ENCODE measurements at regions not wholly inside any gene's neighbourhood (a gene's known extent, or its start where the extent isn't known, plus 50 kb on each side); places are given as distances from the start of the nearest gene placed in this dataset.

- ChIA-PET CTCF (no interaction called here), POLR2A (no interaction called here)
- no peaks in the 10 kb centered on the region for H3K9me3 ChIP-seq (ENCODE audit: control insufficient read depth, insufficient read depth, low read length)
- H3K4me3 ChIP-seq (ENCODE audit: low read depth, low read length) = no peak overlapping the region
- no peak for TF ChIP-seq CTCF (IDR thresholded peaks at IDR 0.05; ENCODE audit: low read depth, low read length)
- no peak overlapping the region for H3K27ac ChIP-seq (ENCODE audit: low read depth, low read length)
- H3K27me3 ChIP-seq (ENCODE audit: control insufficient read depth, insufficient read depth, low read length) = no peaks in the 10 kb centered on the region
- DNase-seq (ENCODE audit: low read depth, low spot score) = no peak
Measured at GRCh38 chr5:96288845-96289185, 144.2 kb downstream of the PCSK1 start.

DNA sequence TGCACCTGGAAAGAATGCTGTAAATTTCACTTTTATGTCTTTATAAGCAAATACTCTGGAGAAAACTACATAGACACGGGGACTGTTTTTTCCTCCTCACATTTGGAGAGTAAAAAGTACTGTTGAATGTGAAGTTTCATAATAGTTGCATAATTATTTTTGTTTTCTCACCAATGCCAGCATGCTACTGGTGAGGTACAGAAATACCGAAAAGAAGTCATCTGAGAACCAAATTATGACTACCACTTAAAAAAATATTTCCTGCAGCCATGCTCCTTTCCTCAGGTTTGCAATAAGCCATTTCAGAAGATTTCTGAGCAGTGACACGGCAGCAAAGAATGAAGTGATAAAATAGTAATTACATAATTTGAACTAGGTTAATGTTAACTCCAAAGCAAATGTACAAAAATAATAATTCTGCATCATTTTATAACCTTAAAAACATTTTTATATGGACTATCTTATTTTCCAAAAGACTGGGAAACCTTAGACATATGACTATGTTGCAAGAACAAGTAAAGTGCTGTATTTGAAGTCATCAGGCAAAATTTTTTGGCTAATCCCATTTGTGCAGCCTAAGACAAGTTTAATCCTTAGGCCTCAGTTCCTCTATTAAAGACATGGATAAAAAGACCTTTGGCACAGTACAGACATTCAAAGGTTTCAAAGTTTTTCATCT, 144.7 kb downstream of the PCSK1 start:
- no peaks in the 10 kb centered on the region for H3K9me3 ChIP-seq (ENCODE audit: control insufficient read depth, insufficient read depth, low read length)
- CTCF ChIA-PET = no interaction called here
- POLR2A ChIA-PET = no interaction called here
- DNase-seq (ENCODE audit: low read depth, low spot score) = no peak
- no peaks in the 10 kb centered on the region for H3K27me3 ChIP-seq (ENCODE audit: control insufficient read depth, insufficient read depth, low read length)
- H3K4me3 ChIP-seq (ENCODE audit: low read depth, low read length) = no peak overlapping the region
- TF ChIP-seq CTCF (IDR thresholded peaks at IDR 0.05; ENCODE audit: low read depth, low read length) = no peak
- H3K27ac ChIP-seq (ENCODE audit: low read depth, low read length) = no peak overlapping the region

DNA sequence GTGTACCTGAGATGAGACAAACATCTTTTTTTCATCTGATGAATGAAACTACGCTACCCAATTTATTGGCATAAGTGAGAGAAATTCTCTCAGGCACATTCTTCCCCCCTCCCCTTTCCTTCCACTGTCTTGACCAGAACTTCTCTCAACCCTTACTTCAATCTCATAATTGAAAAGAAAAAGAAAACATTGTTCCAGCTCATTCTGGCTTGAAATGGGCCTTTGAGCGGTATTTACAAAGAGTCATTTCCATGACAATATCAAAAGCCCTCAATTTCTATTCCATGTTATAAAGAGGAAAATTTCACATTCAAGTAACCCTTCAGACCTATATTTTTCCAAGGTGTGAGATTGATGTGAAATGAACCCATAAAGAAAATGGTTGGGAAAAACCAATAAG, 145.9 kb downstream of the PCSK1 start:
- POLR2A ChIA-PET = no interaction called here
- Histone ChIP-seq H3K27me3 (ENCODE audit: control insufficient read depth, insufficient read depth, low read length) (no peaks in the 10 kb centered on the region), H3K9me3 (ENCODE audit: control insufficient read depth, insufficient read depth, low read length) (no peaks in the 10 kb centered on the region), H3K27ac (ENCODE audit: low read depth, low read length) (no peak overlapping the region), H3K4me3 (ENCODE audit: low read depth, low read length) (no peak overlapping the region)
- TF ChIP-seq CTCF (IDR thresholded peaks at IDR 0.05; ENCODE audit: low read depth, low read length) = no peak
- CTCF ChIA-PET = no interaction called here
- no peak for DNase-seq (ENCODE audit: low read depth, low spot score)

DNA sequence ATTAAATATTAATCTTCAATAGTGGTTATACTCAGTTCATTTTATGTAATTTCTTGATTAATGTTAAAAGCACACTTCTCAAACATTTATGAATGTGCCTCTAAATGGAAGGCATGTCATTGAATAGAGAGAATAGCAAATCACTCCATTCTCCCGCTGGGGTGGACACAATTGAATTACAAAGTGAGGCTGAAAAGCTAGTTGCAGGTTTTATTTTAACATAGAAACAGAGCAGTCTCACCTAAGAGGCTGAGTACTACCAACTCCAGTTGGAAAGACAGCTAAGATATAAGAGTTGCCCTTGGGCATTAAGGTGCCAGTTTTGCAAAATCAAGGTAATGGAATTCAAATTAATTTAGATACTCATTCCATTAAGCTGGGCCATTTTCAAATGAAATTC, 147.2 kb downstream of the PCSK1 start:
- no peak for DNase-seq (ENCODE audit: low read depth, low spot score)
- CTCF ChIA-PET = interaction anchor here (1.4 kb wide), 1 partner anchor 10 kb away, joined by 5 read pairs; no protein-coding TSS in a partner anchor
- POLR2A ChIA-PET = no interaction called here

More for the DNA sequence above, 147.2 kb downstream of the PCSK1 start:
- Histone ChIP-seq H3K9me3 (ENCODE audit: control insufficient read depth, insufficient read depth, low read length) (peaks cover 3% of the 10 kb centered on the region; the same call in 1 of the 2 replicates), H3K27me3 (ENCODE audit: control insufficient read depth, insufficient read depth, low read length) (no peaks in the 10 kb centered on the region), H3K4me3 (ENCODE audit: low read depth, low read length) (no peak overlapping the region), H3K27ac (ENCODE audit: low read depth, low read length) (no peak overlapping the region)
- TF ChIP-seq CTCF (IDR thresholded peaks at IDR 0.05; ENCODE audit: low read depth, low read length) = no peak
